ENCODE measurements at regions not wholly inside any gene's neighbourhood (a gene's known extent, or its start where the extent isn't known, plus 50 kb on each side); places are given as distances from the start of the nearest gene placed in this dataset.

GRCh38 chr1:244941121-244941520 lies 76.8 kb upstream of the HNRNPU start:
- TF ChIP-seq ZFX (IDR thresholded peaks at IDR 0.05) = no peak
- no peak for TF ChIP-seq CTCF (conservative IDR thresholded peaks at IDR 0.05)

All from C4-2B (cell line).